GM12864 (cell line): ENCODE measurements at regions not wholly inside any gene's neighbourhood (a gene's known extent, or its start where the extent isn't known, plus 50 kb on each side); places are given as distances from the start of the nearest gene placed in this dataset.

Experiments
- DNase-seq: peaks from one replicate; pipeline ENCODE4 v3.0.0-alpha.2; 2011; ENCODE audit warnings: low read depth
- H3K4me3 ChIP-seq: 2 replicates; pipeline ENCODE4 v1.5.1; 2011; ENCODE audit warnings: mild to moderate bottlenecking, low read depth, low read length, control low read depth
- CTCF ChIP-seq: IDR thresholded peaks from 2 replicates; pipeline ENCODE4 v1.5.1; 2011; ENCODE audit warnings: low read depth, mild to moderate bottlenecking, moderate library complexity, low read length, control low read depth, inconsistent platforms; ENCODE audit errors: missing control alignments

DNA sequence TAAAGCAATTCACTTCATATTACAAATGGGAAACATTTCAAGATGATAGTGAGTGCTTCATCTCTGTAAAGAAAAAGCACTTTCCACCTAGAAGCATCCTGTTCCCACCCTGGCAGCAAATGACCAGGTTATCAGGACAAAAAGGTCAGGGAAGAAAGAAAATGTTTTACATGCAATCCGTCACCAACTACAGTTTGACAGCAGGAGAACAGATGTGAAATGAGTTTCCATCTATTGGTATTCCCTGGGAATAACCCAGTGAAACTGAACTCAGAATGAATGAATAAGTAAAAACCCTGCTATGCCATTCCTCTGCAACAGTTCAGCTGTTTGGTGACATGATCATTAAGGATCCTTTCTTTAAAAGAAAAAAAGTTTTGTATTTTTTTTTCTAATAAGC is 67.6 kb downstream of the HTR1A start:
- DNase-seq: no peak
- no peak overlapping the region for H3K4me3 ChIP-seq
- no peak for TF ChIP-seq CTCF

- no peak for DNase-seq
- TF ChIP-seq CTCF: no peak
- no peak overlapping the region for H3K4me3 ChIP-seq
Observed at GRCh38 chr5:63878788-63879187, 83.5 kb downstream of the HTR1A start.

DNA sequence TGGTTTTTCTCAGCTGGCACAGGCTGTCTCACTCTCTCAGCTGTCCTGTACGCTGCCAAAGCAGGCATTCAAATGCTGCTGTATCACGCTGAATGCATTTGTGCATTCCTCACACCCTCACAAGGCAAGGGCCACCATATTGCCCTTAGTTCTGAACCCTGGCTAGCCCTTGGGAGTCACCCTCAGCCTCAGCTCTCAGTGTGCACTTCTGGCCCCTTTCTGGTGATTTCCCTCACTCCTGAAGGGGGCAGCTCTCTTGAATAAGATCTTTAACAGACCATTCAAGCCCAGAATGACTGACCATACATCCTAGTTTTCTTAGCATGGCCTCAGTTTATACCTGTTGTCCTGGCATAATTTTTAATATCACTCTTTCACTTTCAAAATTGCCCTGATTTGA is 84.3 kb downstream of the HTR1A start:
- no peak for DNase-seq
- no peak overlapping the region for H3K4me3 ChIP-seq
- no peak for TF ChIP-seq CTCF

DNA sequence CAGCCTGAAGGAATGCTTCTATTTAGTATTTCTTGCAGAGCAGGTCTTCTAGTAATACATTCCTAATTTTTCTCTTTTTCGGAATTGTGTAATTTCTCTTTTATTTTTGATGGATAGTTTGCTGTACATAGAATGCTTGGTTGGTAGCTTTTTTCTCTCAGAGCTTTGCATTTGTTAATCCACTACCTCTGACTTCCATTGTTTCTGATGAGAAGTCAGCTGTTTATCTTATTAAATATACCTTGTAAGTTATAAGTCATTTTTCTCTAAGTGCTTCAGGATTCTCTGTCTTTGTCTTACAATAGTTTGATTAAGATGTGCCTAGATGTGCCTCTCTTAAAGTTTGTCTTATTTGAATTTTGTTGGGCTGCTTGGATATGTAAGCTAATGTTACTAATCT is 101.9 kb downstream of the HTR1A start:
- no peak for DNase-seq
- no peak for TF ChIP-seq CTCF
- no peak overlapping the region for H3K4me3 ChIP-seq

GRCh38 chr5:63854076-63854475 is 108.2 kb downstream of the HTR1A start:
- H3K4me3 ChIP-seq: no peak overlapping the region
- no peak for TF ChIP-seq CTCF
- no peak for DNase-seq

DNA sequence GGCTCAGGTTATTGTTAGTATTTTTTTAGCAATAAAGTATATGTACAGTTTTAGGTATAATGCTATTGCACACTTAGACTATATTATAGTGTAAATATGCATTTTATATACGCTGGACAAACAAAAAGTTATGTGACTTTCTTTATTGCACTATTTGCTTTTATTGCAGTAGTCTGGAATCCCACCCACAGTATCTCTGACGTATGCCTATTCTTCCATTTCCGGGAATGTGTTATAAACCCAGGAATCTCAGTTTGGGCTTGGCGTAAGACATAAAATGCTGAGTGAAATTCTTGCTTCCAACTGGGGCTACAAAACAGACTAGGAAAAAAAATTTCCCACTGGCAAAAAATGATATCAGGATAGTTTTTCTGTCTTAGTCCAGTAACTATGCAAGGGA is 119.1 kb downstream of the HTR1A start:
- TF ChIP-seq CTCF: no peak
- H3K4me3 ChIP-seq: no peak overlapping the region
- DNase-seq: no peak

DNA sequence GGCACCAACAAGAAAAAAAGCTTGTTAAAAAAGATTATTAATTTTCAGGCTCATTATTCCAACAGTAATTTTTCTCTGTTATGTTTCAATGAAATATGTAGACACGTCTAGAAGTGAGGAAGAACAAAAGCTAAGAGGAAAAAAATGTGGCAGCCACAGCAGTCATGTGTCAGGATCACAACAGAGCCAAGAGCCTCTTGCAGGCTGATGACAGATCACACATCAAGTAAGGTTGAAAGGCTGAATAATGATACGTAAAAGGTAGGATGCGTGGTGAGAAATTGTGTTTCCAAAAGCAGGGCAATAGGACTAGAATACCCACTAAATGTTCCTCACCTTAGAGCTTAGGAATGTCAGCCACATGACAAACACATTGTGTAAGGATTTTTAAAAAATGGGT is 124.8 kb downstream of the HTR1A start:
- TF ChIP-seq CTCF: no peak
- no peak for DNase-seq
- no peak overlapping the region for H3K4me3 ChIP-seq
